Fibroblast of peridontal ligament (primary cell): ENCODE measurements at regions not wholly inside any gene's neighbourhood (a gene's known extent, or its start where the extent isn't known, plus 50 kb on each side); places are given as distances from the start of the nearest gene placed in this dataset.
"Not testable (repeated sequence)": the region's sequence is repeated elsewhere in the genome, so short reads cannot be mapped to it uniquely, and the experiment has no call there.

ENCODE experiments used
- DNase-seq: peaks from one replicate; pipeline ENCODE4 v3.0.0-alpha.2; 2010; ENCODE audit errors: extremely low read depth

GRCh38 chr17:77526259-77526711, 385.5 kb downstream of the SEC14L1 start:
- no peak for DNase-seq

GRCh38 chr17:77526728-77527350, 386.1 kb downstream of the SEC14L1 start:
- no peak for DNase-seq

DNA sequence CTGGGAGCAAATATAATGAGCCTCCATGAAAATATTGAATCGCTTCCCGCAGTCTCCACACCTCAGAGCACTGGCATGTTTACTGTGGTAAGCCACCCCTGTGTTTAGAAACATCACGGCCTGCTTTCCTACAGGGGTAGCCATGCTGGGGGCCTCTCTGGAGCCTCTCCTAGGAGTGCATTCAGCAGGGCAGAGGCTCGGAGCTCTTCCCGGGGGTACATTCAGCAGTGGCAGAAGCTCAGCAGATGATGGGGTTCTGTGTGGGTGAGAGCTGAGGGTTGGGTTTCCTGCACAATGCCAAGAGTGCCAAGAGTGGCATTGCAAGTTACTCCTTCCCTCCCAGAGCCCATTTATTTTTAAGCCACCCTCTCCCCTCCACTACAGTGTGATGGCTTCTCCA, 386.6 kb downstream of the SEC14L1 start:
- no peak for DNase-seq

DNA sequence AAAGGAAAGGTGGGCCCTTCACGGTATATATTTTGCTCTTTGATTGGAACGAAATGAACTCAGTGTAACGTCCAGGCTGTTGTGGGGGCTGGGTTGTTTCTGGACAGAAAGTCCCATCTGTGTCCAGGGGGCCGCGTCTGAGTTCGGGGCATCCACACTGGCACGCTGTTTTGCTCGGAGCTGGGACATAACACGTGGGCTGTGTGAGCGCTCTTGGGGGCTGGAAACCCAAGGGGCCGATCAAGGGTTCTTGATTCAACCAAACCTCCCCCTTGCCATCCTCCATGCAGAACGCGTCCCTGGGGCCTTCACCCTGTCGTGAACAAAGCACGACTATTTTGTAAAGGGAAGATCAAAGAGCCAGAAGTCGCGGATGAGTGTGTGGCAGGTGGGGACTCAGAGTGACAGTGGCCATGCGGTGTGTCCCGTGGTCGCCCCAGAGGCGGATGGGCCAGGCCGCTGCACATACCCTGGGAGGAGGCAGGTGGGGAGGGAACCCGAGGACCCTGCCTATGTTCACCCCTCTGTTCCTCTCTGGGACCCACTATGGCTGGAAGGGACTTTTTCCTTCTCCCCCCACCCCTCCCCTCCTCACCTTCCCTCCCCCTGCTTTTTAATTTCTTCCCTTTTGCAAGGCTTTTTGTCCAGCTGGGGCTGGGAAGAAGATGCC, 387.2 kb downstream of the SEC14L1 start:
- DNase-seq = no peak

- DNase-seq = no peak
Observed at GRCh38 chr17:77528516-77529327, 388.0 kb downstream of the SEC14L1 start.

DNA sequence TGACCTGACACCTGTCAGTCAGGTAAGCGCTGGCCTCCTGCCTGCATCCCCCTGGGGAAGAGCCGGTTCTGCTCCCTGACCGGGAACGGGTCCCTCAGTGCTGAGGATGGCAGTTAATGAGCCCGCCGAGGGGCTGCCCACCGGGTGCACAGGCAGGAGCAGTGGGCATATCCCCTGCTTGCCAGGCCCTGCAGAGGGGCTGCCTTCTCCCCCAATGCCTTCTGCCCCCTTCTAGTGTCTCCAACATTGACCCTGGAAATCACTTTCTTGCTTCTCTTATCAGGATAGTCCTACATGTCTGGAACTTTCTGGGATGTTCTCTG, 388.5 kb downstream of the SEC14L1 start:
- DNase-seq = no peak

DNA sequence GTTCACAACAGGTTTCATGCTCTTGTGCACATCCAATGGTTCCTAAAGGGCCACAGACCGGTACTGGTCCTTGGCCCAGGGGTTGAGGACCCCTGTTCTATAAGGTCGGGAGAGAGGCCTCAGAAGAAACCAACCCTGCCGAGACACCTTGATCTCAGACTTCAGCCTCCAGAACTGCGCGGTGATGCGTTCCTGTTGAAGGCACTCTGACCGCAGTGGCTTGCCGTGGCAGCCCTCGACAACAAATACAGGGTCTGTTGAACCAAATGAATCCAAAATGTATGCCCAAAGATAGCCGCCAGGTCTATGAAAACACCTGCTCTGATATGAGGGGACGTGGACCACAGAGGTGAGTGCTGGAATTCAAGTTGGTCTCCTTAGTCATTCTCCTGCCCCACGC, 389.8 kb downstream of the SEC14L1 start:
- no peak for DNase-seq

GRCh38 chr17:77531002-77531401, 390.2 kb downstream of the SEC14L1 start:
- DNase-seq = no peak

DNA sequence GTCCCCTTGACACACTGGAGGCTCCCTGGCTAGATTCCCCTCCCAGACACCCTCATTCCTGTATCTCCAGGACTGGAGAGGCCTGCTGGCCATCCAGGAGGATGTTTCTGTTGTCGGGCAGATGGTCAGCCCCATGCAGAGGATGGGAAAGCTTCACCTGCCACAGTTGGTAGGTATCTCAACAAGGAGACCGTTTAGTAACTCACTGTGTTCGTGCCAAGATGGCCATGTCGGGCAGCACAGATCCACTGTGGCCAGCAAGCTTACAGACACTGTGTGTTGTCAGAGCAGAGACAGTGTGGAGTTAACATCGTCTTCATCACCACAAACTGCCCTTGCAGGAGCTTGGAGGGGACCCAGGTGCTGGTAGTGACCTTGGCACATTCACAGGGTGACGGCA, 390.9 kb downstream of the SEC14L1 start:
- no peak for DNase-seq

DNA sequence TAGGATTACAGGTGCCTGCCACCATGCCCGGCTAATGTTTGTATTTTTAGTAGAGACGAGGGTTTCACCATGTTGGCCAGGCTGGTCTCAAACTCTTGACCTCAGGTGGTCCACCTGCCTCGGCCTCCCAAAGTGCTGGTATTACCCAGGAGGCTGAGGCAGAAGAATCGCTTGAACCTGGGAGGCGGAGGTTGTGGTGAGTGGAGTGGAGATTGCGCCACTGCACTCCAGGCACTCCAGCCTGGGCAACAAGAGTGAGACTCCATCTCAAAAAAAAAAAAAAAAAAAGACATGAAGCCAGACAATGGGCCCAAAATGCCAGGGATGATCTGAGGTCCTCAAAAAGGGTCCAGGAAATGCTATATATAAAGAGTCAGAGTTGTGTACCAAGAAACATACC, 392.9 kb downstream of the SEC14L1 start:
- not testable (repeated sequence) for DNase-seq

GRCh38 chr17:77534137-77534536, 393.4 kb downstream of the SEC14L1 start:
- no peak for DNase-seq

- peak; percentile 9 for DNase-seq
Observed at GRCh38 chr17:77535435-77535834, 394.7 kb downstream of the SEC14L1 start.

DNA sequence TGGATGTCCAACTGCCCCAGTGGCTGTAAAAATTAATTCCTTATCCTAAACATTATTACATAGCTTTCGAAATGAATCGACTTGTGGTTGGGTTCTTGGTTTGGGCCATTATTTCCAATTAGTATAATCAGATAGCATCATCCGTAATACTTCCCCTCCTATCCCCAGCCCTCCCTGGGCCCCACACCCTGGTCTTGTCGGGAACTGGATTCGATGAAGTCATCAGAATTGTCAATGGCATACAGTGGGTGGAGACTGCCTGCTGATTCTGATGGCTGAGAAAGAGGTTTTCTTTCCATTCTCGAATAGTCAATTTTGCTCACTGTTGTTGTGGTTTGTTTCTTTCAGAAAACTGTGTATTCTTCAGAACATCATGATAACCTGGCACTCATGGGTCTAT, 395.1 kb downstream of the SEC14L1 start:
- DNase-seq = peak; percentile 24

DNA sequence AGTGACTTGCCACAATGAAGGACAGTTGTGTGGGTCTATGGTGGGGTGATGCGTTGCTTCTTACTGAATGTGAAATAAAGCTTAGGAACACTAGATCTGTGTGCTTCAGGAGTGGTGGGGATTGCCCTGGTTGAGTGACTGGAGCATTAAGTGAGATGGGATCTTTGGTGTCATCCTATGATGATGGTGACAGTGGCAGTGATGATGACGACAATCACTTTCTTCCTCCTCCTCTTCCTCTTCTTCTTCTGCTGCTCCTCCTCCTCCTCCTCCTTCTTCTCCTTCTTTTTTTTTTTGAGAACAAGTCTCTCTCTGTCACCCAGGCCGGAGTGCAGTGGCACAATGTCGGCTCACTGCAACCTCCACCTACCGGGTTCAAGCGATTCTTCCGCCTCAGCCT, 396.8 kb downstream of the SEC14L1 start:
- no peak for DNase-seq

DNA sequence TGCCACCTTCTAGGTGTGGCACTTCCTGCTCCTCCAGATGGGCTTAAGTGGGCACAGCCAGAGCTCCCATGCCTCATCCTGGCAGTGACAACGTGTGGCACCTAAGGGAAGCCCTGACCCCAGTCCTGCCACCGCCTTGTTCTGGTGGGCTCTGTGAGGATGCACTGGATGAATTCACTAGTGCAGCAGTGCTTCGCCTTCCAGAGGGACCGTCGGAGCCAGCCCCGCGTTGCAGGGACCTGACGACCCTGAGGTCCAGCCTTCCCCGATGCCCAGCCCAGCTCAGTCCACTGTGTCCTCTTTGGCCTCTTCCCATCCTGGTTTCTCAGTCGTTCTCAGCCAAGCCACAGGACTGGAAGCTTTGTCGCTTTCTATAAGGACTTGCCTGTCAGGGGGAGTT, 399.8 kb downstream of the SEC14L1 start:
- DNase-seq = no peak

DNA sequence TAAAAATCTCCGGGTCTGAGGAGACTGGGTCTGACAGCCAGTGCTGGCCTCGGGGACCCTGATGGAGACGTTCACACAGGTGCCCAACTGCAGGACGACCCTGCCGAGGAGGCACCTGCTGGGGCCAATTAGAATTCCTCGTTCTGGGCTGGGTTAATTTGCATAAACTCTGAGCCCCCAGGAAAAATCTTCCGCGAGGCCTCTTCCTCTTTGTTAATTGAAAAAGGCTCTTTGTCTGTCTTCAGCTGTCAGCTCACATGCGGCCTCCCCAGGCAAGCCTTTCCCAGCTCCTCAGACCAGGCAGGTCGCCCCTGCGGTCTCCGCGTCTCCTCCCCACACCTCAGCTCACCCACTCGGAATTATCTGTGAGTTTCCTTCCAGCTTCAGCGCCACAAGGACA, 400.2 kb downstream of the SEC14L1 start:
- DNase-seq = no peak

DNA sequence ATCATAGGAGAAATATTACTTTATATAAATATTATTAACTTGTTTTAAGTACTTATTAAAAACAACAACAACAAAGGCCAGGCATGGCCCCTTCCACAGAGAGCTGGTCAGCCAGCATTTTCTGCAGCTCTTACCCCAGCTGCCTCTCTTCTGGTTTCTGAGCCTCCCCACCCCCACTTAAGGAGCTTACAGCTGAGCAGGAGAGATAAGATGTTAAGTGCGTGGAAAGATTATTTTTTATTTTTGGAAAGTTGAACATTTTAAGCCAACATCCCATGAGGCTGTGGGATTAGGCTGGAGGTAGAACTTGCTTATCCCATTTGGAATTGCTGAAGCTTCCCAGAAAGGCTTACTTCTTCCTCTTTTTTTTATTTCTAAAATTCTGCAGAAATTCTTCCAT, 401.2 kb downstream of the SEC14L1 start:
- no peak for DNase-seq

GRCh38 chr17:77542551-77543490, 402.1 kb downstream of the SEC14L1 start:
- DNase-seq = peak; percentile 88

- no peak for DNase-seq
Observed at GRCh38 chr17:77543801-77544200, 403.0 kb downstream of the SEC14L1 start.

DNA sequence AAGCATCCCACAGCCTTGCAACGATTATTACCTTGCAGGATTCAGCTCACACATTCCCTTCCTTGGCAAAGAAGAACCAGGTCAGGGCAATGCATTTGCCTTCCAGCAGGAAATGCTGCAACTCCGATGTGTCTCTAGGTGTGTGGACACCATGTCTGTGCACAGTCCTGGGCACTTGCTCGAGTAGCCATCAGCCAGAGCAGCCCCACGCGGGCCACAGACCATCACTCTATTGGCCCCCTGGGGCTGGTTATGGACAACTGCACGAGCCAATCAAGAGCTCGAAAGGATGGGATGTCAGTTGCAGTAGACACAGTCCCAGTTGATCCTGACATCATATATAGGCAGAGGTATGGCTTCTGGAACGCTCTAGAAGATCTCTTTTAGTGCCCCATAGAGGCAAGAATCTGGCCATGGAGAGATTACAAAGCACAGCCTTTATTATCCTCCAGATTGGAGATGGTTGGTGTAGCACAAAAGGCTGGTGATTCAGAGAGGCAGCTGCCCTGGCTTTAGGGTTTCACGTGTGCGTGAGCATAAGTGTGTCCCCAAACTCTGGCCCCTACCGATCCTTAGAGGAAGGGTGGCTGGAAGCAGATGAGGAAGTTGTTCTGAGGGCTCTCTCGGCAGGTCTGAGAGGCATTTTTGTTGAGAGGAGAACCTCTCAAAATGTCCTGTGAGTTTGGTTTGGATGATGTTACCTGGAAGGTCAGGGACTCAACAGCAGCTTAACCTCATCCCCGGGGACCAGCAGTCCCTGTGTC, 403.8 kb downstream of the SEC14L1 start:
- DNase-seq = no peak

GRCh38 chr17:77546772-77547241, 406.0 kb downstream of the SEC14L1 start:
- no peak for DNase-seq
